Progenitor cell of endocrine pancreas (in vitro differentiated cells): ENCODE measurements at regions not wholly inside any gene's neighbourhood (a gene's known extent, or its start where the extent isn't known, plus 50 kb on each side); places are given as distances from the start of the nearest gene placed in this dataset.

ENCODE experiments used
- DNase-seq: peaks from one replicate; pipeline ENCODE4 v3.0.0; 2021; ENCODE audit warnings: low spot score; ENCODE audit not compliant: unreplicated experiment
- H3K27ac Mint-ChIP-seq: 2 replicates; pipeline ENCODE4 v1.8.0; 2021; ENCODE audit warnings: mild to moderate bottlenecking, moderate library complexity, mixed read lengths
- H3K27me3 Mint-ChIP-seq: 2 replicates; pipeline ENCODE4 v1.8.0; 2021; ENCODE audit warnings: mixed read lengths
- H3K36me3 Mint-ChIP-seq: 2 replicates; pipeline ENCODE4 v1.8.0; 2022; ENCODE audit warnings: mixed read lengths; ENCODE audit not compliant: insufficient read depth
- H3K4me1 Mint-ChIP-seq: 2 replicates; pipeline ENCODE4 v1.8.0; 2021; ENCODE audit warnings: low read depth, mixed read lengths
- H3K4me3 Mint-ChIP-seq: 2 replicates; pipeline ENCODE4 v1.8.0; 2021; ENCODE audit warnings: low read depth, mild to moderate bottlenecking, moderate library complexity, mixed read lengths
- H3K9me3 Mint-ChIP-seq: 2 replicates; pipeline ENCODE4 v1.8.0; 2021; ENCODE audit warnings: low read depth, mixed read lengths
- CTCF ChIP-seq: fragments of 200-600 bp; sonication (generic); IDR thresholded peaks from one replicate; pipeline ENCODE4 v1.5.0; 2021; ENCODE audit warnings: antibody characterized with exemption, mild to moderate bottlenecking; ENCODE audit not compliant: unreplicated experiment

DNA sequence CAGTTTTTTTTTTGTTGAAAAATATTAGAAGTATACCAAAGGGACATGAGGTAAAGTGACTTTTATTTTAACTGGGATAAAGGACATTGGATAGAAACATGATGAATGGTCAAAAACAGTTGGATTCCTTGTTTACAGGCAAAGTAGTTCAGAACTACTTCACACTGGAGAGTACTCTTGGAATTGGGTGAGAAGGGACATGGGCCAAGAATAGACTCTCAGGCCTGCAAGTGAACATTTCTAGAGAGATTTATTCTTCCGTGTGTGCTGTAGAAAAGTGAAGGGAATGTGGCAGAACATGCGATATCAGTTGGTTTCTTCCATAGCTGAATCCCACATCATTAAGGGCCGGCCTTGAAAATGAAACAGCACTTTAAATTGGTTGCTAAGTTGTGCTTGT lies 290.5 kb downstream of the ADGRL2 start:
- no peak for DNase-seq
- Mint-ChIP-seq H3K4me1 (no peaks in the 10 kb centered on the region), H3K9me3 (no peaks in the 10 kb centered on the region), H3K4me3 (no peak overlapping the region), H3K27me3 (peaks cover 3% of the 10 kb centered on the region), H3K36me3 (no peaks in the 10 kb centered on the region), H3K27ac (no peak overlapping the region)
- no peak for TF ChIP-seq CTCF

DNA sequence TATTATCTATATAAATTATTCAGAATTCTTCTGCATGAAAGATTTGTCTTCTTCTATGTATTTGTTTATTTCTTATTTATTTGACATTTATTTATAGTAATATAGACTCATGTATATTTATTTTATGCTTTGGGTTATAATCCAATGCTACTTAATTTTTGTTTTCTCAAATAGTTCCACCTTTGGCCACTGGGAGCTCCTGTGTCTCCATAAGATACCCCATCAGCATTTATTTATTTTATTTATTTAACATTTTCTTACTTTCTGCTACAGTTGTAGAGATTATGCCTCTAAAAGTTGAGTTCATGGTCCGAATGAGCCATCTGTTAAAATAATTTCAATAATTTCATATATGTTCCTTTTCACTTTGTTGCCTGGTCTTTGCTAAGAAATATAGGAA lies 289.4 kb downstream of the ADGRL2 start:
- Mint-ChIP-seq H3K27me3 (peaks cover 3% of the 10 kb centered on the region), H3K27ac (no peak overlapping the region), H3K4me3 (no peak overlapping the region), H3K4me1 (no peaks in the 10 kb centered on the region), H3K36me3 (no peaks in the 10 kb centered on the region), H3K9me3 (no peaks in the 10 kb centered on the region)
- peak; percentile 43 for TF ChIP-seq CTCF
- DNase-seq, result no peak

DNA sequence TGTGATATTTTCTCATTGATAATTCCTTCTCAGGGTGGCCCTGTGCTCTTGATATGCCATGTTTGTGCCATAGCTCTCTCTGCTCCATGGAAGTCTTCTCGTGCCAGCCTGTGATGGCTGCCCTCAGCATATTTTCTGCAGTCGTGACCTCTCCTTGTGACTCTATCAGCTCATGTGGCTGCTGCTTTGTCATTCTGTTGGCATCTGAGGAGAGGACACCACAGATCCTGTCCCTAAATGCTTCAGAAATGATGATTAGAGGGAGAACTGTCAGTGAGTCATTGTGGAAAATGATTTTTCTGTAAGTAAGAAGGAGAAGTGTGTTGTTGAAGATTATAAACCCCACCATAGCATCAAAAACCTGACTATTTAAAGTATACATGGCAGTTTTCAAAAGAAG lies 286.0 kb downstream of the ADGRL2 start:
- Mint-ChIP-seq H3K4me1 (no peaks in the 10 kb centered on the region), H3K9me3 (no peaks in the 10 kb centered on the region), H3K27ac (no peak overlapping the region), H3K4me3 (no peak overlapping the region), H3K36me3 (no peaks in the 10 kb centered on the region), H3K27me3 (no peaks in the 10 kb centered on the region)
- TF ChIP-seq CTCF, result no peak
- DNase-seq, result no peak

- no peak for TF ChIP-seq CTCF
- Mint-ChIP-seq H3K36me3 (no peaks in the 10 kb centered on the region), H3K4me1 (peaks cover 3% of the 10 kb centered on the region), H3K27ac (no peak overlapping the region), H3K27me3 (no peaks in the 10 kb centered on the region), H3K4me3 (no peak overlapping the region), H3K9me3 (no peaks in the 10 kb centered on the region)
- DNase-seq, result no peak
These were observed 278.9 kb downstream of the ADGRL2 start for GRCh38 chr1:82079607-82080006.

DNA sequence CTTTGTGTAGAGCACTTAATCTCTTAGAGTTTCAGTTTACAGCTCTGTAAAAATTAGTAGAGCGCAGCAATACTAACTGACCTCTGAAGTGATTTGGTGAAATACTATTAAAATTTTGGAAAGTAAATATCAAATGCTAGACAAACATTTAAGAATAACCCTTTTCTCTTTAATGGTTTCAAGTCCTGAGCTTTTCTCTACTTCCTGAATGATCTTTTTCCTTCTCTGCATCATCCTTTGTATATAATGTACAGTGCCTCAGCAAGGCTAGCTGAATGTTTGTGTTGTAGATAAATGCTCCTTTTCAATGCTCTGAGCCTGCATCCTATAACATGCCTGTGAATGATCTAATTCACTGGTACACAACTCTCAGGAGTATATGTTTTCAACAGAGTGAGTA lies 272.9 kb downstream of the ADGRL2 start:
- no peak for TF ChIP-seq CTCF
- Mint-ChIP-seq H3K27ac (no peak overlapping the region), H3K4me1 (peaks cover 6% of the 10 kb centered on the region), H3K4me3 (no peak overlapping the region), H3K36me3 (no peaks in the 10 kb centered on the region), H3K27me3 (no peaks in the 10 kb centered on the region), H3K9me3 (peaks cover 3% of the 10 kb centered on the region)
- DNase-seq, result no peak

GRCh38 chr1:82073071-82073470 lies 272.3 kb downstream of the ADGRL2 start:
- TF ChIP-seq CTCF, result no peak
- peaks cover 3% of the 10 kb centered on the region for H3K9me3 Mint-ChIP-seq

More at GRCh38 chr1:82073071-82073470, 272.3 kb downstream of the ADGRL2 start:
- no peak overlapping the region for H3K27ac Mint-ChIP-seq
- H3K36me3 Mint-ChIP-seq, result no peaks in the 10 kb centered on the region
- no peaks in the 10 kb centered on the region for H3K27me3 Mint-ChIP-seq
- no peak overlapping the region for H3K4me3 Mint-ChIP-seq
- H3K4me1 Mint-ChIP-seq, result peaks cover 6% of the 10 kb centered on the region
- no peak for DNase-seq
